ENCODE measurements at regions not wholly inside any gene's neighbourhood (a gene's known extent, or its start where the extent isn't known, plus 50 kb on each side); places are given as distances from the start of the nearest gene placed in this dataset.

- DNase-seq (ENCODE audit: low spot score in 2 of 2): no peak
- peaks cover 4% of the 10 kb centered on the region for H3K36me3 Mint-ChIP-seq
- no peaks in the 10 kb centered on the region for H3K9me3 Mint-ChIP-seq
- ATAC-seq (ENCODE audit: low read depth): no peak
- no peaks in the 10 kb centered on the region for H3K4me1 Mint-ChIP-seq
- H3K27me3 Mint-ChIP-seq: peaks cover 5% of the 10 kb centered on the region
- no peak overlapping the region for H3K4me3 Mint-ChIP-seq
- no peak overlapping the region for H3K27ac Mint-ChIP-seq
Observed at GRCh38 chr13:26155568-26155967, 66.5 kb downstream of the RNF6 start.

GRCh38 chr13:26133851-26134250 lies 82.0 kb upstream of the SHISA2 start:
- no peak overlapping the region for H3K4me3 Mint-ChIP-seq
- H3K9me3 Mint-ChIP-seq: peaks cover 3% of the 10 kb centered on the region
- H3K4me1 Mint-ChIP-seq: no peaks in the 10 kb centered on the region
- H3K36me3 Mint-ChIP-seq: peaks cover 2% of the 10 kb centered on the region
- DNase-seq (ENCODE audit: low spot score in 2 of 2) (no peak), ATAC-seq (ENCODE audit: low read depth) (no peak)
- no peak overlapping the region for H3K27ac Mint-ChIP-seq
- H3K27me3 Mint-ChIP-seq: peaks cover 3% of the 10 kb centered on the region

- DNase-seq (ENCODE audit: low spot score in 2 of 2) (no peak), ATAC-seq (ENCODE audit: low read depth) (no peak)
- no peaks in the 10 kb centered on the region for H3K4me1 Mint-ChIP-seq
- peaks cover 3% of the 10 kb centered on the region for H3K9me3 Mint-ChIP-seq
- H3K27ac Mint-ChIP-seq: no peak overlapping the region
- H3K4me3 Mint-ChIP-seq: no peak overlapping the region
- peaks cover 3% of the 10 kb centered on the region for H3K27me3 Mint-ChIP-seq
- peaks cover 3% of the 10 kb centered on the region for H3K36me3 Mint-ChIP-seq
Observed at GRCh38 chr13:26133286-26133685, 81.5 kb upstream of the SHISA2 start.

- DNase-seq (ENCODE audit: low spot score in 2 of 2): peak in 1 of 2 donors; percentile 3
- H3K36me3 Mint-ChIP-seq: peaks cover 3% of the 10 kb centered on the region
- H3K4me1 Mint-ChIP-seq: no peaks in the 10 kb centered on the region
- peaks cover 2% of the 10 kb centered on the region for H3K27me3 Mint-ChIP-seq
- peak; percentile 51 for ATAC-seq (ENCODE audit: low read depth)
- H3K9me3 Mint-ChIP-seq: peaks cover 2% of the 10 kb centered on the region
- no peak overlapping the region for H3K4me3 Mint-ChIP-seq
- no peak overlapping the region for H3K27ac Mint-ChIP-seq
Observed at GRCh38 chr13:26132756-26133155, 80.9 kb upstream of the SHISA2 start.

GRCh38 chr13:26128676-26129075 lies 76.9 kb upstream of the SHISA2 start:
- Mint-ChIP-seq H3K9me3 (no peaks in the 10 kb centered on the region), H3K27me3 (no peaks in the 10 kb centered on the region), H3K36me3 (peaks cover 2% of the 10 kb centered on the region), H3K27ac (no peak overlapping the region), H3K4me3 (no peak overlapping the region), H3K4me1 (no peaks in the 10 kb centered on the region)
- no peak for DNase-seq (ENCODE audit: low spot score in 2 of 2)
- ATAC-seq (ENCODE audit: low read depth): no peak

- Mint-ChIP-seq H3K36me3 (no peaks in the 10 kb centered on the region), H3K27me3 (peaks cover 8% of the 10 kb centered on the region), H3K4me3 (no peak overlapping the region), H3K9me3 (no peaks in the 10 kb centered on the region), H3K4me1 (no peaks in the 10 kb centered on the region), H3K27ac (no peak overlapping the region)
- ATAC-seq (ENCODE audit: low read depth): no peak
- DNase-seq (ENCODE audit: low spot score in 2 of 2): no peak
Observed at GRCh38 chr13:26117620-26118019, 65.8 kb upstream of the SHISA2 start.

- ATAC-seq (ENCODE audit: low read depth): no peak
- Mint-ChIP-seq H3K27me3 (peaks cover 4% of the 10 kb centered on the region), H3K4me3 (no peak overlapping the region), H3K36me3 (no peaks in the 10 kb centered on the region), H3K27ac (no peak overlapping the region), H3K9me3 (no peaks in the 10 kb centered on the region), H3K4me1 (no peaks in the 10 kb centered on the region)
- no peak for DNase-seq (ENCODE audit: low spot score in 2 of 2)
Observed at GRCh38 chr13:26112843-26113242, 61.0 kb upstream of the SHISA2 start.

- Mint-ChIP-seq H3K4me3 (no peak overlapping the region), H3K27ac (no peak overlapping the region), H3K36me3 (no peaks in the 10 kb centered on the region), H3K27me3 (peaks cover 4% of the 10 kb centered on the region), H3K9me3 (no peaks in the 10 kb centered on the region), H3K4me1 (no peaks in the 10 kb centered on the region)
- DNase-seq (ENCODE audit: low spot score in 2 of 2) (no peak), ATAC-seq (ENCODE audit: low read depth) (no peak)
Observed at GRCh38 chr13:26111797-26112196, 60.0 kb upstream of the SHISA2 start.
